Heart left ventricle (tissue), 13 donors: ENCODE measurements at regions not wholly inside any gene's neighbourhood (a gene's known extent, or its start where the extent isn't known, plus 50 kb on each side); places are given as distances from the start of the nearest gene placed in this dataset.

Experiments used
- CTCF ChIP-seq, 12 donors: fragments of 200-600 bp; sonication (generic) in 4 of 12; IDR thresholded peaks; one replicate each; pipeline versions ENCODE4 v1.5.0 to v1.8.0; 2018 to 2022; ENCODE audit warnings: antibody characterized with exemption in 12 of 12, mild to moderate bottlenecking in 5 of 12
- POLR2A ChIP-seq, 2 donors: fragments of 450-650 bp; IDR thresholded peaks; one replicate each; pipeline ENCODE4 v1.6.1; 2017; ENCODE audit warnings: antibody characterized with exemption in 2 of 2, mild to moderate bottlenecking in 2 of 2, moderate library complexity in 2 of 2
- donor health status: ischemic (EF 13 %, LVEDD 7.1; RV severe dilation, severe dysfunction).
- donor health status: DM: no; HTN: yes; CAD: no.
- donor health status: DM: no; HTN: no; CAD: no.
- donor health status: ischemic (EF 25% LVEDD 6.9; RV normal size, moderate dysfunction).
- donor health status: ischemic (EF 25% LVEDD 5.7; RV mildly dilated, moderate dysfunction).
- donor health status: ischemic (EF 35%, LVEDD 5.7; RV mildly dilated, moderate dysfunction).
- donor health status: nonischemic (EF 11% LVEDD 7.7; RV severe dilation, severe dysfunction).
- donor health status: DM: yes; HTN: yes; CAD: no.
- donor health status: PGD.
- donor health status: ischemic (EF 29% LVEDD 5.4; RV normal size, mild dysfunction).
- donor health status: nonischemic (EF 23%, LVEDD 6.1; RV moderate dilation, normal function).

GRCh38 chr11:69373251-69373635, 79.3 kb downstream of the MYEOV start:
- TF ChIP-seq CTCF (IDR thresholded peaks at IDR 0.05) = no peak
- no peak for TF ChIP-seq POLR2A (IDR thresholded peaks at IDR 0.05)
